Prostate gland (tissue), 2 donors: ENCODE measurements at regions not wholly inside any gene's neighbourhood (a gene's known extent, or its start where the extent isn't known, plus 50 kb on each side); places are given as distances from the start of the nearest gene placed in this dataset.
"Not testable (repeated sequence)": the region's sequence is repeated elsewhere in the genome, so short reads cannot be mapped to it uniquely, and the experiment has no call there.

Source experiments
- DNase-seq: peaks from one replicate; pipeline ENCODE4 v3.0.0-alpha.2; 2019; ENCODE audit warnings: low spot score
- H3K27ac ChIP-seq, 2 donors: fragments of 200-600 bp; sonication (generic); 2 replicates each; pipeline ENCODE4 v1.5.1; 2017 to 2019
- H3K27me3 ChIP-seq: fragments of 200-600 bp; sonication (generic); replicated peaks from 2 replicates; pipeline ENCODE4 v1.5.1; 2019; ENCODE audit not compliant: insufficient read depth
- H3K36me3 ChIP-seq, 2 donors: fragments of 200-600 bp; sonication (generic); 1 replicate in 1 of 2; 2 replicates in 1 of 2; pipeline versions ENCODE4 v1.5.1 to v1.8.1; 2017 to 2019
- H3K4me1 ChIP-seq: fragments of 200-600 bp; sonication (generic); replicated peaks from 2 replicates; pipeline ENCODE4 v1.5.1; 2019
- H3K4me3 ChIP-seq, 2 donors: fragments of 200-600 bp; sonication (generic); 2 replicates each; pipeline ENCODE4 v1.5.1; 2017 to 2019
- H3K9me3 ChIP-seq: fragments of 200-600 bp; sonication (generic); 2 replicates; pipeline ENCODE4 v1.5.1; 2017
- POLR2A ChIP-seq: fragments of 450-650 bp; IDR thresholded peaks from one replicate; pipeline ENCODE4 v1.6.1; 2016; ENCODE audit warnings: antibody characterized with exemption, mild to moderate bottlenecking
- POLR2AphosphoS5 ChIP-seq: sonication (generic); formaldehyde crosslinking; IDR thresholded peaks from one replicate; pipeline ENCODE4 v1.6.1; 2017; ENCODE audit warnings: antibody characterized with exemption
- WGBS: methylation state at CpG from one replicate; pipeline ENCODE4 v1.1.5; 2018; 5-methylcytosine and 5-hydroxymethylcytosine counted together
- intact Hi-C: fragments of 100-400 bp; cut with DNase I; formaldehyde crosslinking; loops from one replicate; pipeline ENCODE4 v1.14.2; 2022
- TF ChIP-seq, protein P1 (sequence below), 4 experiments: fragments of 200-600 bp in 2 of 4; fragments of 450-650 bp in 2 of 4; sonication (generic) in 2 of 4; IDR thresholded peaks; 1 replicate in 3 of 4; 2 replicates in 1 of 4; pipeline ENCODE4 v1.5.1; 2016 to 2019; ENCODE audit warnings: antibody characterized with exemption in 4 of 4, mild to moderate bottlenecking in 2 of 4, moderate library complexity in 2 of 4

- Histone ChIP-seq H3K36me3 (no peaks in the 10 kb centered on the region), H3K4me1 (no peaks in the 10 kb centered on the region), H3K9me3 (no peaks in the 10 kb centered on the region), H3K4me3 (no peak overlapping the region), H3K27ac (no peak overlapping the region), H3K27me3 (no peaks in the 10 kb centered on the region)
- TF ChIP-seq POLR2A (no peak), POLR2AphosphoS5 (no peak)
- TF ChIP-seq, protein P1, sequence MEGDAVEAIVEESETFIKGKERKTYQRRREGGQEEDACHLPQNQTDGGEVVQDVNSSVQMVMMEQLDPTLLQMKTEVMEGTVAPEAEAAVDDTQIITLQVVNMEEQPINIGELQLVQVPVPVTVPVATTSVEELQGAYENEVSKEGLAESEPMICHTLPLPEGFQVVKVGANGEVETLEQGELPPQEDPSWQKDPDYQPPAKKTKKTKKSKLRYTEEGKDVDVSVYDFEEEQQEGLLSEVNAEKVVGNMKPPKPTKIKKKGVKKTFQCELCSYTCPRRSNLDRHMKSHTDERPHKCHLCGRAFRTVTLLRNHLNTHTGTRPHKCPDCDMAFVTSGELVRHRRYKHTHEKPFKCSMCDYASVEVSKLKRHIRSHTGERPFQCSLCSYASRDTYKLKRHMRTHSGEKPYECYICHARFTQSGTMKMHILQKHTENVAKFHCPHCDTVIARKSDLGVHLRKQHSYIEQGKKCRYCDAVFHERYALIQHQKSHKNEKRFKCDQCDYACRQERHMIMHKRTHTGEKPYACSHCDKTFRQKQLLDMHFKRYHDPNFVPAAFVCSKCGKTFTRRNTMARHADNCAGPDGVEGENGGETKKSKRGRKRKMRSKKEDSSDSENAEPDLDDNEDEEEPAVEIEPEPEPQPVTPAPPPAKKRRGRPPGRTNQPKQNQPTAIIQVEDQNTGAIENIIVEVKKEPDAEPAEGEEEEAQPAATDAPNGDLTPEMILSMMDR (IDR thresholded peaks at IDR 0.05): no peak
- WGBS: 83% methylated on average over 2 of the region's 2 CpGs
- DNase-seq: no peak
- intact Hi-C loops: no loop called here
Measured at GRCh38 chr10:7070950-7071349, 339.9 kb downstream of the SFMBT2 start.

DNA sequence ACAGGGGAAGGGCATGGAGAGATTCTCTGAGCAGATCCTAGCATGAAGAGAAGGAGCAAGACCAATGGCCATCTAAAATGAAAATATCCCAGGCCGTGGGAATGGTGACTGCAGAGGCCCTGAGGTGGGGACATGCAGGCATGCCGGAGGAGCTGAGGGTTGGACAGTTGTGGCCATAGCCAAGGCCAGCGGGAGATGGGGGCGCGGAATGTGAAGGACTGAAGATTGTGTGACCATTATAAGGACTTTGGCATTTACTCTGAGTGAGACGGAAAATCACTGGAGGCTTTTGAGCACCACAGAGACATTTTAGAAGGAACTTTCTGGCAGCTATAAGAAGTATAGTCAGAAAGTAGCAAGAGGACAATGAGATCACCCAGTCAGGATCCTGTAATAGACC, 341.1 kb downstream of the SFMBT2 start:
- 84% methylated on average over 6 of the region's 6 CpGs for WGBS
- H3K27me3 ChIP-seq: no peaks in the 10 kb centered on the region
- H3K9me3 ChIP-seq: no peaks in the 10 kb centered on the region
- no peak overlapping the region for H3K27ac ChIP-seq
- H3K4me3 ChIP-seq: no peak overlapping the region
- no peak for DNase-seq
- TF ChIP-seq POLR2A (no peak), POLR2AphosphoS5 (no peak)
- TF ChIP-seq, protein P1 (IDR thresholded peaks at IDR 0.05): no peak
- H3K4me1 ChIP-seq: no peaks in the 10 kb centered on the region
- no peaks in the 10 kb centered on the region for H3K36me3 ChIP-seq
- intact Hi-C loops: no loop called here

DNA sequence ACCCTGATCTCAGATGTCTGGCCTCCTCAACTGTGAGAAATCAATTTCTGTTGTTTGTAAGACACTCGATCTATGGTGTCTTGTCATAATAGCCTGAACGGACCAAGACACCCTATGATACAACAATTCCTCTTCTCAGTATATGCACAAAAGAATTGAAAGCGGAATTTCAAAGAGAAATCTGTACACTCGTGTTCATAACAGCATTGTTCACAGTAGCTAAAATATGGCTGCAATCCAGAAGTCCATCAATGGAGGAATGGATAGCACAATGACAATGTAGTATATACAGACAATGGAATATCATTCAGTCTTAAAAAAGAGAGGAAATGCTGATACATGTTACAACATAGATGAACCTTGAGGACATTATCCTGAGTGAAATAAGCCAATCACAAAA, 354.6 kb downstream of the SFMBT2 start:
- H3K4me1 ChIP-seq: no peaks in the 10 kb centered on the region
- no peak overlapping the region for H3K27ac ChIP-seq
- no peak overlapping the region for H3K4me3 ChIP-seq
- no peaks in the 10 kb centered on the region for H3K36me3 ChIP-seq
- DNase-seq: no peak
- intact Hi-C loops: no loop called here
- no peaks in the 10 kb centered on the region for H3K27me3 ChIP-seq
- TF ChIP-seq POLR2A: no peak
- TF ChIP-seq POLR2AphosphoS5: no peak
- TF ChIP-seq, protein P1 (IDR thresholded peaks at IDR 0.05): no peak
- WGBS: 91% methylated on average over 4 of the region's 4 CpGs
- no peaks in the 10 kb centered on the region for H3K9me3 ChIP-seq

DNA sequence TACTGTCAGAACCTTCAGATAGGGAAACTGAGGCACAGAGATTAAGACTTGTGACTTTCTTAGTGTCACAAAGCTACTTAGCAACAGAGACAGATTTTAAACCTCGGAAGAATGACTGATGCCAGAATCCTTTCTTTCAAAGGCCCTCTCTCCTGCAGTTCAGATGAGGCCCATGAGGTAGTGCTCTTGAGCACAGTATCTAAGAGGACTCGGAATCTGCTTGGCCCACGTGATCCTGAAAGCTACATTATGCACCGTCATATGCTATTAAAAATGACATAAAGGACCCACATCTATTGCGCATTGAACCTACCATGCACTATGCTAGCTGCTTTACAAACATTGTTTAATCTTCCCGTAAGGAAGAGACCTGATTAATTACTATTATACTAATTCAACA, 355.9 kb downstream of the SFMBT2 start:
- no peak for DNase-seq
- Histone ChIP-seq H3K9me3 (no peaks in the 10 kb centered on the region), H3K36me3 (no peaks in the 10 kb centered on the region), H3K4me1 (no peaks in the 10 kb centered on the region), H3K27me3 (no peaks in the 10 kb centered on the region), H3K4me3 (no peak overlapping the region), H3K27ac (no peak overlapping the region)
- WGBS: 65% methylated on average over 6 of the region's 6 CpGs
- TF ChIP-seq, protein P1 (IDR thresholded peaks at IDR 0.05): peak in 3 of 4 experiments; percentile 15 to 30 (median 28)
- TF ChIP-seq POLR2A: no peak
- TF ChIP-seq POLR2AphosphoS5: no peak
- intact Hi-C loops: no loop called here

DNA sequence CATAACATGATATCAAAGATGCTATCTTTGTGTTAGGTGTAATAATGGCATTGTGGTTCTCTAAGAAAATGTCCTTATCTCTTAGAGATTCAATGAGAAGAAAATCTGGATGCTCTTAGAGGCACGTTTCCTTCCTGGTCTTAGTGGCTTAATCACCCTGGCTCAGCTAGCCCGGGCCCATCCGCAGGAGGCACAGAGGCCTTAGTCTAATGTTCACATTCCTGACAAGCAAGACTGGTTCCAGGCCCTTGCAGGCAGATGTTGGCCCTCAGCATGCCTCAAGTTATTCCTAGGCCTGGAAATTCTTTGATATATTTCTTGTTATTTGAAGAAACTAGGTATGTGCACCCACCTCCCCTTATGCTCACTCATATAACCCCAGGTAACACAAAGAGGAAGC, 357.6 kb downstream of the SFMBT2 start:
- Histone ChIP-seq H3K4me1 (no peaks in the 10 kb centered on the region), H3K36me3 (no peaks in the 10 kb centered on the region), H3K27ac (no peak overlapping the region), H3K9me3 (no peaks in the 10 kb centered on the region), H3K4me3 (no peak overlapping the region), H3K27me3 (no peaks in the 10 kb centered on the region)
- TF ChIP-seq POLR2AphosphoS5 (no peak), POLR2A (no peak)
- TF ChIP-seq, protein P1 (IDR thresholded peaks at IDR 0.05): no peak
- intact Hi-C loops: no loop called here
- DNase-seq: no peak
- WGBS: 92% methylated on average over 3 of the region's 3 CpGs

DNA sequence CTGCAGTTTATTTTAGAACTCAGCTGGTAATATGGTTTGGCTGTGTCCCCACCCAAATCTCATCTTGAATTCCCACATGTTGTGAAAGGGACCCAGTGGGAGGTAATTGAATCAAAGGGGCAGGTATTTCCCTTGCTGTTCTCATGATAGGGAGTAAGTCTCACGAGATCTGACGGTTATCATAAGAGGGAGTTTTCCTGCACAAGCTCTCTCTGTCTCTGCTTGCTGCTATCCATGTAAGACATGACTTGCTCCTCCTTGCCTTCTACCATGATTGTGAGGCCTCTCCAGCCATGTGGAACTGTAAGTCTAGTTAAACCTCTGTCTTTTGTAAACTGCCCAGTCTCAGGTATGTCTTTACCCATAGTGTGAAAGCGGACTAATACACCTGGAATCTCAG, 360.8 kb downstream of the SFMBT2 start:
- H3K4me1 ChIP-seq, H3K27ac ChIP-seq, H3K4me3 ChIP-seq, H3K27me3 ChIP-seq, H3K36me3 ChIP-seq, DNase-seq, intact Hi-C loops, H3K9me3 ChIP-seq: not testable (repeated sequence)
- WGBS: 94% methylated on average over 3 of the region's 3 CpGs
